ENCODE measurements at regions not wholly inside any gene's neighbourhood (a gene's known extent, or its start where the extent isn't known, plus 50 kb on each side); places are given as distances from the start of the nearest gene placed in this dataset.
"Not testable (repeated sequence)": the region's sequence is repeated elsewhere in the genome, so short reads cannot be mapped to it uniquely, and the experiment has no call there.

DNA sequence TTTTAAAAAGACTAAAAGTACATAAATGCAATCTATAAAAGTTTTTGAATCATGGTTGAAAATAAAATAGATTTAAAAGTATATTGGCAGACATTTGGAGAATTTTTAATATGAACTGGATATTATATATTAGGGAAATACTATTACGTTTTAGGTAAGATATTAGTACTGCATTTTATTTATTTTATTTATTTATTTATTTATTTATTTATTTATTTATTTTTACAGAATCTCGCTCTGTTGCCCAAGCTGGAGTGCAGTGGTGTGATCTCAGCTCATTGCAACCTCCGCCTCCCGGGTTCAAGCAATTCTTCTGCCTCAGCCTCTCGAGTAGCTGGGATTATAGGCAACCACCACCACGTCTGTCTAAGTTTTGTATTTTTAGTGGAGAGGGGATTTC, 890.1 kb upstream of the MANEA start:
- not testable (repeated sequence) for DNase-seq

DNA sequence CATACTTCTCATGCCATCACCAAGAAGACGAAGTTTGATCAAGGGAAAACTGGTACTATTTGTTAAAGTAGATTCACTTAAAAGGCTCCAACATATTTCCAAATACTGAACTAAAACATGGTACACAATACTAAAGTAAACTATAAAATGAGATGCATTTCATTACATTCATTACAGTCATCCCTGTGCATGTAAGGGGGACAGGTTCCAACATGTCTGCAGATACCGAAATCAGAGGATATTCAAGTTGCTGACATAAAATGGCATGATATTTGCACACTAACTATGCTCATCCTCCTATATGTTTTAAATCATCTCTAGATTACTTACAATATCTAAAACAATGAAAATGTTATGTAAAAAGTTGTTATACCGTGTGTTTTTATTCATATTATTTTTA, 893.9 kb upstream of the MANEA start:
- DNase-seq, result no peak

DNA sequence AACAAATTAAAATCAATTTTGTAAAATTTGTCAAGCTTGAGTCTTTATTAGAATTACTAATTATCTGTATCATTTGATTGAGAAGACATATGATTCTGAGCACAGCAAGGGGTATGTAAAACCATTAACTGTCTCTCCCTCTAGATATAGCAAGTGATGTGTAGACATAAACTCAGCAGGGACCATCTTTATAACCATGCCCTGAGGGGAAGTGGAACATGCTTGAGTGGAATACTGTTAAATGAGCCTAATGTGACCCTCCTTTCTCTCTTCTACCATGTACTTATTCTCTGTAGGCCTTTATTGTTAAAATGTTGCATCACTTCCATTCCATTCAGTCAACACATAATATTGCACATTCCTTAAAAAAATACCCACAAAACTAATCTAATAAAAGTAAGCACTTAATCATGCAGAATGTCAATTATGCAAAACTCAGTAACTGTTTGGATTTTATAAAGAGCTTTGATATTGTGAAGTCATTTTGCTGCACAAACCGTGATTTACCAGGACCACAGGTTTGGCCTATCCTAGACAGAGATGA, 896.6 kb upstream of the MANEA start:
- DNase-seq, result no peak

DNA sequence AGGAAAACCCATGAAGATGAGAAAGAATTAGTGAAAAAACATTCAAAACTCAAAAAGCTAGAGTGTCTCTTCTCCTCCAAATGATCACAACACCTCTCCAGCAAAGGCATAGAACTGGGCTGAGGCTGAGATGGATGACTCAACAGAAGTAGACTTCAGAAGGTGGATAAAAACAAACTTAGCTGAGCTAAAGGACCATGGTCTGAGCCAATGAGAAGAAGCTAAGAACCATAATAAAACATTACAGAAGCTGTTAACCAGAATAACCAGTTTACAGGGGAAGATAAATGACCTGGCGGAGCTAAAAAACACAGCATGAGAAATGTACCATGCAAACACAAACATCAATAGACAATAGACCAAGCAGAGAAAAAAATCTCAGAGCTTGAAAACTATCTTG, 904.1 kb upstream of the MANEA start:
- no peak for DNase-seq

DNA sequence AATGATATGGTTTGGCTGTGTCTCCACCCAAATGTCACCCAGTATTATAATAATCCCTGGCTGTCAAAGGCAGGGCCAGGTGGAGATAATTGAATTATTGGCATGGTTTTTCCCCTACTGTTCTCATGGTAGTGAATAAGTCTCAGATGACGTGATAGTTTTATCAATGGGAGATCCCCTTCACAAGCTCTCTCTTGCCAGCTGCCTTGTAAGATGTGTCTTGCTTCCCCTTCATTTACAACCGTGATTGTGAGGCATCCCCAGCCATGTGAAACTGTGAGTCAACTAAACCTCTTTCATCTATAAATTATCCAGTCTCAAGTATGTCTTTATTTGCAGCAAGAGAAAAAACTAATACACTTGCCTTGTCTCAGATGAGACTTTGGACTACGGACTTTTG, 907.3 kb upstream of the MANEA start:
- no peak for DNase-seq

DNA sequence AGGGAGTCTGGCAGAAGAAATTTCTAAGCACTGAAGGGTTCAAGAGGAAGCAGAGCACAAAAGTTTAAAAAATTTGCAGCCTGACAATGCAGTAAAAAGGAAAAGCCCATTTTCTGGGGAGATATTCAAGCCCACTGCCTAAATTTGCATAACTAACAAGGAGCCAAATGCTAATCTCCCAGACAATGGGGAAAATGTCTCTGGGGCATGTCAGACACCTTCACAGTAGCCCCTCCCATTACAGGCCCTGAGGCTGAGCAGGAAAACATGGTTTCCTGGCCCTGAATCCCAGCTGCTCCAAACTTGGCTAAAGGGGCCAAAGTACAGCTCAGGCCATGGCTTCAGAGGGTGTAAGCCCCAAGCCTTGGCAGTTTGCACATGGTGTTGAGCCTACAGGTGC, 908.5 kb upstream of the MANEA start:
- DNase-seq, result no peak

DNA sequence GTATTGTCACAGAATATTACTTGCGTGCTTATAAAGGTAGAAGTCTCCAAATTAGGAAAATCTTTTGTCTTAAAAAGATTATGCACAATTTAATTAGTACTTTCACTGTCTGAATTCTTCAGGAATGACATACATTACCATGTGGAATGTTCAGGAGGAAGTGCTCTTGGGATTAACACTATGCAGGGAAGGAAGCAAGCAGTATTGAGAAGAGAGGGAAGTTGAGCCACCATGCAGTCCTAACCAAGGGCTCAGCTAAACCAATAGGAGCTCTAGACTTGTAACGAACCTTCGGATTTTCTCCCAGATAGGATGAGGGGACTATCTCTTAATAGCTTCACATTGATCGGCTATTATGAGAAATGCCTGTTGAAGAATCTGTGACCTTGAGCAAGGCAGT, 918.4 kb upstream of the MANEA start:
- DNase-seq, result no peak

DNA sequence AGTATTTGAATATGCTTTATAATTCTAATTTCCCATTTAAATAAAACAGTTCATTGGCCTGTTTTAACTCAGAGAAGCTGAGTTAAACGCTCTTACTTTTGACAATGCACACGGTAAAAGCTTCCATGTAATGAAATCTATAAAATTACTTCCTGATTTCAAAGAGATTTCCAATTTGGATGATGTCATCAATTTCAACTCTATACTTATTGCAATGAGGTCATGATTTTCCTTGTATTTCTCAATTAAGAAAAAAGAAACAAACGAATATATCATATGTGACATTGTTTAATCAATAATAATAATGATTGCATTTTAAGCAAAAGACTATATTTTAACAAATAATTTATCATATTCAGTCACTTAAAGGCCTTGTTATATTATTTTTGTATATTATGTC, 926.1 kb upstream of the MANEA start:
- DNase-seq, result no peak

DNA sequence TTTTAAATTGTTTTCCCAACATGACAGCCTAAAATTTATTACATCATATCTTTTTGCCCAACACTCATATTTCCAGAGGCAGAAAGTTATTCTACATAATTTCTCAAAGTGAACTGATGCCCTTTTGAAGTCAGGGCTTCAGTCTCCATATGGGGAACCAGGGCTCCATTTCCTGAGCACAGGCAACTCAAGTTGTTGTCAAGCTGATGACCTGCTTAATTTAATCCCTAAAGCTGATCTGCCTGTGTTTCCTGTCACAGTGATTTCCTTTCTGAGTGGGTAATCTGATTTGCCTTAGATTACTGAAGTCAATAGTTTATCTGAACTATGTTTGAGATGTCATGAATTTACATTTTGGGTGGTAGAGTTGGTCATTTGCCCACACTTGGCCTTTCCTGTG, 932.1 kb upstream of the MANEA start:
- no peak for DNase-seq

DNA sequence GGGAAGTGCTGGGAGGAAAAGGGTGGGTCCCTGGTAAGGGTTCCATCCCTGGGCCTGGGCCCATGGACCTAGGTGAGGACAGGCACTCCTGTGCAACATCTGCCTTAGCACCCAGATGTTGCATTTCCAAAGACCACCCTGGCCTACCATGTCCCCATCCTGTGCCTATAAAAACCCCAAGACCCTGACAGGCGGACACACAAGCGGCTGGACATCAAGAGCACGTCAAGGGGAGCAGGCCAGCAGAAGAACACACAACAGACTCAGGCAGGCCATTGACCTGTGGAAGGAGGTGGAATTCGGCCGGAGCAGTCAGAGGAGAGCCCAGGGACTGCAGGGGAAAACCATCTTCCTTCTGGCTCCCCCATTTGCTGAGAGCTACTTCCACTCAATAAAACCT, 937.8 kb upstream of the MANEA start:
- no peak for DNase-seq

DNA sequence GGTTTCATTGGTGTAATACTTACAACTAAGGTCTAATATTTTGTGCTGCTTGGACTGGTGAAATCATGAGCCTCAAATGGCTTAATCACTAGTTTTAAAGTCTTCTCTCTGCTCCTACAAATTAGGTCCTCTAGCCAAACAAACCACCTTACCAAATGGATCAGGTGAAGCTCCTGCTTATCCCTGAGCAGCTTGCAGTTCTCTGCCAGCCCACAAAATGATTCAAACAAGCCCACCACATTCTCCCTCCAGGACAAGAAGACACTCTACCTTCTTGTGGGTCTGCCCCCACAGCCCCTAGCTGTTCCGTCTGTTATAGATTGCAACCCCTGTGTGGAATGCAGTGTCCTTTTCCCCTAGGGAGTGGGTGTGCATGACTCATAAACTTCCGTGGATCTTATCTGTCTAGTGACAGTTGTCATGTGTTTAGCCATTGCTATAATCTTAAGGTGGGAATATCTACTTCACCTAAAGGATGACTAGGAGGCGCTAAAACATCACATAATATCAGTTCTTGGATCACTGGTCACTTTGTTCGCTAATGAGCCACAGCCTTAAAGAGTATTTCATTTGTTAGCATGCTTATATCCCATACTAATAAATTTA, 940.5 kb upstream of the MANEA start:
- DNase-seq, result peak; percentile 3

DNA sequence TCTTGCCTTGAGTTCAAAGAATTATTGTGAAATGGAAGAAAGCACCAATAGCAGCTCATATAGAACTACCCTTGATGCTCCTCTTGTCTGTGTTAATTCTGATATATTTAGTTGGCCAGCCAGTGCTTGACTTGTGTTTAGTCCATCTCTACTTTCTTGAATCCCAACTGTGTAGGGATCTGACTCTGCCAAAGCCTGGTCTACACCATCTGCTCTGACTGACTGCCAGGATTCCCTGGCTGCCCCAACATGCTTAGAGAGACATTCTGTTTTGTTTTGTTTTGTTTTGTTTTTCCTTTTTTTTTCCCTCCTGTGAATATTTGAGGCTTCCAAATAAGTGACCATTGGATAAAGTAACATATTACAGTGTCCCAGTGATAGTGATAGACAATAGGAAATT, 953.7 kb upstream of the MANEA start:
- DNase-seq, result no peak

DNA sequence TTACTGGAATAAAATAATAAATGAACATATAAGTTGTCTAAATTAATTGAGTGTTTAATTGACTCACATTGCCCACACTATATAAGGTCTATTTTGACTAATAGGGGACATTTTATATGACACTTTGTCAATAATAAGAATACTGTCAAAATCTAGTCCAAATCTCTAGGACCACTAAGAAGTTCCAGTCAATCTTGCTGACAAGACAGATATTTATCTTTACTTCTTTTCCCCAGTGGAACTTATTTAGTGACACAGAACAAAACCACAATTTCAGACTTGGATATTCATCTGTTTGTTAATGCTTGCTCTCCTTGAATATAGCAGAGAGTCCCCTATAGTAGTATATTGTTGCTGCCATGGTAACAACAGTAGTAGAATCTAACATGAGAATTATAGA, 954.6 kb upstream of the MANEA start:
- no peak for DNase-seq

DNA sequence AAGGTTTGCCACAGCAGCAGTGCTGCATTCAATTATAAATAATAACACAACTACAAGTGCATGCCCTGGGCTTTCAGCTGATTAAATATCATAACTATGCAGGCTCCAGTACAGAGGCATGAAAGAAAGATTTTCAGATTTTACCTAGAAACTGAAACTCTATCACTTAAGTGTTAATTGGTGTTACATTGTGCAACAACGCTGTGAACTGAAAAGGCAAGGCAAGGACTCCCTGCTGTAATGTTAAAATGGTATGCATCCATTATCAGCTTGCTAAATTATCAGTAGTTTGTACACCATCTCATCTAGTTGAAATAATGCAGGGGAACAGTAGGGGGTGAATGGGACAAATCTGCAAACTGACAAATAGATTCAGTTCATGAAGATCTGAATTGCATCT, 976.7 kb upstream of the MANEA start:
- no peak for DNase-seq

DNA sequence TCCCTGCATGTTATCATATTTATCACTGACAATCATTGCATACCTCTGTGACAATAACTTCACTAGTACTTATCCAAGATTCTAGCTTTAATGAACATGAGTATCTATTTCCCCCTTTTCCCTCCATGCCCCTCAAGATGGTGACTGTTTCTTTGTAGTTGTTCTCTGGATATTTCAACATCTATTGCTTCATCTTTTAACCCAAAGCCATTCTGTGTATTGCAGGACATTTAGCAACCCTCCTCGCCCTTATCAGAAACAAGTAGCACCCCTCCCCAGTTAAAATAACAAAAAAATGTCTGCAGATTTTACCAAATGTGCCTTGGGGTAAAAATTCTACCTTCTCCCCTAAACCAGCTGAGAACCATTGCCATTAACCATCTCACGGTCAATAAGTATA, 979.8 kb upstream of the MANEA start:
- no peak for DNase-seq

DNA sequence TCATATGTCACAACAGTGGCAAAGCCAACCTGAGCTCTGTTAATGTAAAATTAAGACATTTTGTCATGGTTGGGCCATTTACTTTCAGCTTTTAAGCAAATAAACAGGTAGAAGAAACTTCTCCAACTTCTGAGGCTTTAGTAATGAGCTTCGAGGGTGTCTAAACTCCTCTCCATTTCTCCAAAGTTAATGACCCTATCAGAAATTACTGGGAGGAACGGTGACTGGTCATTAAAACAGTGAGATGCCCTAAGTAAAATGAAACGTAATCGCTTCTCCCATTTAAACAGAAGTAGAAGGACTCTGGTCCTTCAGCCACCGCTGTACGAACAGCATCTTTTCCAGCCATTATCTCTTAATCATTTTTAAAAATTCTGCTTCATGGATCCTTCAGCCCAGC, 986.9 kb upstream of the MANEA start:
- DNase-seq, result no peak

DNA sequence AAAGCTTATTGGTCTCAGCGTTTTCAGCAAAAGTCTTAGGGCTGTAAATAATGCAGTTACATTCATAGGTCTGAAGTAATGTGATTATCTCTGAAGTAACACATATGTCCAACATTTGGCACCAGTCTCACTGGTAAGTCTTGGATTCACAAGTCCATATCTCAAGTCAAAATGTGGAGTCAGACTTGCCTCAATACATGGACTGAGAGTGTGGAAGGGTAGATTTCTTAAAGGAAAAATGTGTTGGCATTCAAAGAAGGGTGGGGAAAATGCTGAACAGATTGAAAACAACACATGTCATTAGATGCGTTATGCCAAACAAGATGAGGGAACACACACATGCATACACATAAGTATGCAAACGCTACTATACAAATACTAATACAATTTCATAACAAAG, 989.0 kb upstream of the MANEA start:
- no peak for DNase-seq

DNA sequence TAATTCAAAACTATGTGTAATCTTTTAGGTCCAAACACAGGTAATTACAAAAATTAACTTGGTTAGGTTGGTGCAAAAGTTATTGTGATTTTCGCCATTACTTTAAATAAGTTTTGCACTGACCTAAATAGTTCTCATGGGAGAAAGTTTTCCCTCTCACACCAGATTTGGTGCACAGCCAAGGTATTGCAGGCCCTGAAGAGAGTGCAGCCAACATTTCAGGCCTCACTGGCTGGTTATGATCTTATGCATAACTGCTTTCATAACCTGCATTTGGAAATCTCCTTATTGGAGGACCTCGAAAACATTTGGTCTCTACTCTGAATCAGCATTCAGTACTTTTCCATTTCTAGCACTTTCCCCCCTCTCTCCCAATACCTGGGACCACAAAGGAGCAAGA, 993.1 kb upstream of the MANEA start:
- no peak for DNase-seq

DNA sequence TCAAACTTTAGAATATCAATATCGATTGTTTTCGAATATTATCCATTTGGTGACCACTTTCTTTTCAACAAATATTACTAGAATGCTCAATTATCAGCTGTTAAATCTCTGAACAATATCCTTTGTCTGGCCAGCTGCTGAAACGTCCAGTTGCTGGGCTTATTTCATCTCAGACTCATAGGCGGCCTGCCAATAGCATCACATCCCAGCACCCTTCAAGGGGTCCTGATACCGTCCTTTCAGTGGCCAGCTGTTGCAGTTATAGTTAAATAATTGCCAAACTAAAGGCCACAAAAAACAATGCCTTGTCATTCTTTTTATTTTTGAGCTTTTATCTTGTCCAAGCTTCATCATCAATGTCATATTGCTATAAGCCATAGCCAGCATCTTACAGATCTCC, 1006.8 kb upstream of the MANEA start:
- no peak for DNase-seq

DNA sequence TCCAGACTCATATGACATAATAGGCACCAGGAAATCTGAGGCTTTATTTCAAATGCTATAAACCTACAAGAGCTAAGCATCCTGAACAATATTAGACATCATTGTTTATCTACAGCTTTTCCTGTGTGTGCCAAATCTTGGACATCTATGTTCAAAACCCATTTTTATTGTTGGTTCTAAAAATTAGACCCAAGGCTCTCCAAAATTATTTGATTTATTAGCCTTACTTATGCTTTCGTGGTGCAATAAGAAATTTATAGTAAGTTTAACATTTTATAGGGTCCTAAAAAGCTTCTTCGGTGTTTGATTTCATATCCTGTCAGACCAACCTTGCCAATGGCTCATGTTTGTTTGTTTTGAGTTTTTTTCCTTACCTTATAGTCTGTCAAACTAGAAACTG, 1014.5 kb upstream of the MANEA start:
- no peak for DNase-seq

DNA sequence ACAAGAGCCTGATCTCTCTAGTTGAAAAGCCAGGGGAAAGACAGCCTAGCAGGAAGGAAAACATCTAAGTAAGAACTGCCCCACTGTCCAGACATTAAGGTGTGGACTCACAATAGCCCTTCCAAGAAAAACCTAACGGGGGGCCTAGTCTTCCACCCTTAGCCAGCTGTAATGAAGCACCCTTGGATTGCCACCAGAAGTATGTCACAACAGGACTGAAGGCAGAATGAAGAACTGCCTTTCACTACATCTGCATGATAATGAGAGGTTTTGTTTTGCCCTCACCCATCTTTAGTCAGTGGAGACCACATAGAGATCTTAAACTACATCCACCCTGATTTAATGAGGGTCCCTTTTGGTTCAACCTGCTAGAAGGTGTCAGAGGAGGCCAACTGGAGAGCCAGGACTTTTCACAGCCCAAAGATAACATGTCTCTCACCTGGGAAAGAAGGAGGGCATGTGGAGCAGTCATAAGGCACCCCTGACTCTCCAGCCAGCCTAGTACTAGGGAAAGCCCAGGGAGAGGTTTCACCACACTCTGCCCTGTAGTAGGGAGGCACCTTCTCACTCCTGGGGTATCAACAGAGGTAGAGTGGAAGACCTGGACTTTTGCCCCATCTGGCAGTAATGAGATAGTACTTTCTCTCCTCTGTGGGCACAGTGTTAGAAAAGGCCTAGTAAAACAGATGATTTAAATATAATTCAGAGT, 1017.4 kb upstream of the MANEA start:
- no peak for DNase-seq

DNA sequence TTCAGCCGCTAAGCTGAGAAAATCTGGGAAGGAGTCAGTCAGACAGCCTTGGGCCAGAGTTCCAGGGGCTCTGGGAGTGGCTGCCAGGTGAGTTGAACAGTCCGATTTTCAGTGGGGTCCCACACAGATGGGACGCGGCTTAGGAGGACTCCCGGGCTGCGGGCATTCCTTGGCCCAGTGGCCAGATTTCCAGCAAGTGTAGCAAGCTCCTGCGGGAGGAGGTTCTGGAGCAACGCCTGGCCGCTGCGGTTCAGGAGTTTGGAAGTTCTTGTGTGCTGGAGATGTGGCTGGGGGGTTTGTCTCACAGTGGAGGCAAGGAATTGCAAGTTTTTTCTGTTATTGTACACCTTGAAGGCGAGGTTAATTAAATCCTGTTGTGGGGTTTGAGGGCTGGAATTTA, 1020.1 kb upstream of the MANEA start:
- DNase-seq, result not testable (repeated sequence)

DNA sequence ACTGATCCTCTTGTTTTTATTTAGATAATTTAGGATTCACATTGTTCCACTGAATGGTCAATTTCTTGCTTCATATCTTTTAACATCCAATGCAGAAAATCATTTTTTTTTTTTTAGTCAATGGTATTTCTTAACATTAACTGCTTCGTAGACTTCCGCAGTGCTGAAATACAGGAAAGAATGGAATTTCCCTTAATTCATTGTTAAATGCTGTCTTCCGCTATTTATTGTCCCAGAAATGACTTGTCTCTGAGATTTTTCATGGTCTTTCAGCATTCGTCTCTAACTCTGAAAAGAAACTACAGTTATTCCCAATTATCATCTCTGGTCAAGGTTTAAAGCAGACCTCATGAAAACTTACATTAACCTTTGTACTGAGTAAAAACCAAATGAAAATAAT, 1029.1 kb upstream of the MANEA start:
- DNase-seq, result no peak

DNA sequence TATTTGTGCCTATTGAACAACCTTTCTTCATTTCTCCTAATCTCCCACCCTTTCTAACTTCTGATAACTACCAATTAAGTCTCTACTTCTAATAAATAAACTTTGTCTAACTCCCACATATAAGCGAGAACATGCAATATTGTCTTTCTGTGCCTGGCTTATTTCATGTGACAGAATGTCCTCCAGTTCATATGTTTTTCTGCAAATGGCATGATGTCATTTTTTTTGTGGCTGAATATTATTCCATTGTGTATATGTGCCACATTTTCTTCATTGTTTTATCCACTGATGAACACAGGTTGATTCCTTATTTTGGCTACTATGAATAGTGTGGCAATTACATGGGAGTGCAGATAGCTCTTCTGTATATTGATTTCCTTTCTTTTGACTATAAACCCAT, 1041.5 kb upstream of the MANEA start:
- no peak for DNase-seq

DNA sequence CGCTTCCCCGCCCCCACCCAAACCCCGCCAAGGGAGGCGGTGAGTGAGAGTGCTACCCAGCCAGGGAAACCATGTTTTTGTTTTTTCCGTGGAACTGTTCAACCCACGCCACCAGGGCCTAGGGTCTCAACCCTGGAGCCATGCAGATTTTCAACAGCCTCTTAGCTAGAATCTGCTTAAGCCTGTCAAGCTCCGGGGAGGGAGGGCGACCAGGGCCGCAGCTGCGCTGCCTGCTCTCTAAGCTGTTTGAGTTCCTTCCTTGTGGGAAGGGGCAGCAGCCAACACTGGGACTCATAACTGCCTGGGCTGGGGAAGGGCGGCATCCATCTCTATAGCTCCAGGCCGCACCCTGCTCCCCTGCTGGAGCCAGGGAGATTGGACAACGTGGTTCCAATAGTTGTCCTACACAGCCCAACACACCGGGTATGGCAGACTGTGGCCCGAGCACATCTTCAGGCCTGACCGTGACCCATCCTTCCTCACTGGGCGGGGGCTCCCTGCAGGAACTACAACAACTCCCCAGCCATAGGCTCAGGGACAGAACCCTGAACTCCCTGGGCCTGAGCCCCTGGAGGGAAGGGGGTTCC, 1065.7 kb upstream of the MANEA start:
- no peak for DNase-seq

Measured in RPMI8226 (cell line).